OCI-LY7 (cell line): ENCODE measurements at regions not wholly inside any gene's neighbourhood (a gene's known extent, or its start where the extent isn't known, plus 50 kb on each side); places are given as distances from the start of the nearest gene placed in this dataset.

Source experiments
- CTCF ChIP-seq: fragments of 200-600 bp; sonication (generic); conservative IDR thresholded peaks from 2 replicates; pipeline ENCODE4 v1.5.1; 2014; ENCODE audit warnings: mild to moderate bottlenecking, antibody characterized with exemption, low read length, moderate library complexity, mixed read lengths
- EZH2phosphoT487 ChIP-seq: fragments of 200-600 bp; sonication (generic); IDR thresholded peaks from 2 replicates; pipeline ENCODE4 v1.6.1; 2018; ENCODE audit warnings: low read depth, borderline replicate concordance, mild to moderate bottlenecking, mixed run types, antibody characterized with exemption, low read length, moderate library complexity, mixed read lengths

DNA sequence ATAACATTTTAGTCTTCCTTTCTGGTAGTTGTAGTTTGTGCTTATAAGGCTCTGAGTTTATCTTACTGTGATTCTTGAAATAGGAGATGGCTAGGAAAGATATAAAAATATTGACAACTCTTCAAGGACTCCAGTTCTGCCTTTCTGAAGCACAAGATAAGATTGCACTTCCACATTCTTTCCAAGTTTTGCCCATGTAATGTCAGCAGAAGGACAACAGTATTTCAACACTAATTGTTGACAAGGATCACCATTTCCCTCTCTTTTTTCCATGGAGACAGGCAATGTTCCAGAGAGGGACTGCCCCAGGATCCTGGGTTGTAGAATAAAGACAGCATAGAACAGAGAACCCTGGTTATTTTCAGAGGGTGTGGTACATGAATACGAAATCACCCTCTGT lies 279.1 kb upstream of the CNTNAP5 start:
- TF ChIP-seq CTCF: no peak
- TF ChIP-seq EZH2phosphoT487: no peak
